Testis (tissue), 2 donors: ENCODE measurements at regions not wholly inside any gene's neighbourhood (a gene's known extent, or its start where the extent isn't known, plus 50 kb on each side); places are given as distances from the start of the nearest gene placed in this dataset.

Experiments
- DNase-seq: peaks from one replicate; pipeline ENCODE4 v3.0.0-alpha.2; 2019
- H3K27ac ChIP-seq, 2 donors: fragments of 200-600 bp; sonication (generic); one replicate each; pipeline ENCODE4 v1.5.1; 2019
- H3K27me3 ChIP-seq: fragments of 200-600 bp; sonication (generic); one replicate; pipeline ENCODE4 v1.5.1; 2019
- H3K36me3 ChIP-seq: fragments of 200-600 bp; sonication (generic); one replicate; pipeline ENCODE4 v1.5.1; 2017; ENCODE audit warnings: low read depth; ENCODE audit errors: missing control alignments
- H3K4me1 ChIP-seq: fragments of 200-600 bp; sonication (generic); one replicate; pipeline ENCODE4 v1.5.1; 2019
- H3K4me3 ChIP-seq, 2 donors: fragments of 200-600 bp; sonication (generic); one replicate each; pipeline ENCODE4 v1.5.1; 2017 to 2019
- H3K9me3 ChIP-seq: fragments of 200-600 bp; sonication (generic); one replicate; pipeline ENCODE4 v1.5.1; 2017
- POLR2A ChIP-seq: fragments of 450-650 bp; IDR thresholded peaks from one replicate; pipeline ENCODE4 v1.6.1; 2017; ENCODE audit warnings: antibody characterized with exemption, mild to moderate bottlenecking, moderate library complexity
- WGBS, 2 donors: methylation state at CpG; one replicate each; pipeline ENCODE4 v1.1.5; 2018; 5-methylcytosine and 5-hydroxymethylcytosine counted together
- intact Hi-C: fragments of 100-400 bp; cut with DNase I; formaldehyde crosslinking; loops from one replicate; pipeline ENCODE4 v1.15.1; 2023; ENCODE audit warnings: low total_unique reads
- TF ChIP-seq, protein P1 (sequence below), 3 experiments: fragments of 450-650 bp in 2 of 3; fragments of 200-600 bp in 1 of 3; sonication (generic) in 1 of 3; IDR thresholded peaks; one replicate each; pipeline ENCODE4 v1.5.1; 2016 to 2019; ENCODE audit warnings: antibody characterized with exemption in 3 of 3, mild to moderate bottlenecking in 2 of 3, moderate library complexity in 1 of 3

DNA sequence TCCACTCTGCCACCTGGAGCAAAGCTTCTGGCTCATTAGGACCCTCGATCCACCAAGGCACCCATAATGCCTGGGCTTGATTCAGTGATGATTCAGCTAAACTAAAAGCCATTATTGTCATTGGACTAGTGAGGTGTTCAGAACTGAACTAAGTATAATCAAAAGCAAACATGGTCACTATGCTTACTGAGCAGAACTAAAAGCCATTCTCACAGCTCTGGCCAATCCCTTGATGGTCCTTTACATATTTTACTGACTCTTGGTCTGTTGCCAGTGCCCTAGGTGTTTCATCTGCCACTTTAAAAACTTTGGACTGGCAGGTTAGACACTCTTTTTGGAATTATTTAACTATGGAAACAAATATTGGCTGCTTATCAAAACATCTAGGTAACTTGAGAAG lies 703.5 kb downstream of the FAT4 start:
- TF ChIP-seq POLR2A, result no peak
- TF ChIP-seq, protein P1, sequence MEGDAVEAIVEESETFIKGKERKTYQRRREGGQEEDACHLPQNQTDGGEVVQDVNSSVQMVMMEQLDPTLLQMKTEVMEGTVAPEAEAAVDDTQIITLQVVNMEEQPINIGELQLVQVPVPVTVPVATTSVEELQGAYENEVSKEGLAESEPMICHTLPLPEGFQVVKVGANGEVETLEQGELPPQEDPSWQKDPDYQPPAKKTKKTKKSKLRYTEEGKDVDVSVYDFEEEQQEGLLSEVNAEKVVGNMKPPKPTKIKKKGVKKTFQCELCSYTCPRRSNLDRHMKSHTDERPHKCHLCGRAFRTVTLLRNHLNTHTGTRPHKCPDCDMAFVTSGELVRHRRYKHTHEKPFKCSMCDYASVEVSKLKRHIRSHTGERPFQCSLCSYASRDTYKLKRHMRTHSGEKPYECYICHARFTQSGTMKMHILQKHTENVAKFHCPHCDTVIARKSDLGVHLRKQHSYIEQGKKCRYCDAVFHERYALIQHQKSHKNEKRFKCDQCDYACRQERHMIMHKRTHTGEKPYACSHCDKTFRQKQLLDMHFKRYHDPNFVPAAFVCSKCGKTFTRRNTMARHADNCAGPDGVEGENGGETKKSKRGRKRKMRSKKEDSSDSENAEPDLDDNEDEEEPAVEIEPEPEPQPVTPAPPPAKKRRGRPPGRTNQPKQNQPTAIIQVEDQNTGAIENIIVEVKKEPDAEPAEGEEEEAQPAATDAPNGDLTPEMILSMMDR (IDR thresholded peaks at IDR 0.05), result no peak
- no peak overlapping the region for H3K27ac ChIP-seq
- intact Hi-C loops, result no loop called here
- no peaks in the 10 kb centered on the region for H3K9me3 ChIP-seq
- no peak for DNase-seq
- H3K36me3 ChIP-seq, result no peaks in the 10 kb centered on the region
- H3K27me3 ChIP-seq, result no peaks in the 10 kb centered on the region
- no peak overlapping the region for H3K4me3 ChIP-seq
- 82 to 85% methylated on average over 1 of the region's 1 CpG for WGBS, 2 donors
- H3K4me1 ChIP-seq, result no peaks in the 10 kb centered on the region

DNA sequence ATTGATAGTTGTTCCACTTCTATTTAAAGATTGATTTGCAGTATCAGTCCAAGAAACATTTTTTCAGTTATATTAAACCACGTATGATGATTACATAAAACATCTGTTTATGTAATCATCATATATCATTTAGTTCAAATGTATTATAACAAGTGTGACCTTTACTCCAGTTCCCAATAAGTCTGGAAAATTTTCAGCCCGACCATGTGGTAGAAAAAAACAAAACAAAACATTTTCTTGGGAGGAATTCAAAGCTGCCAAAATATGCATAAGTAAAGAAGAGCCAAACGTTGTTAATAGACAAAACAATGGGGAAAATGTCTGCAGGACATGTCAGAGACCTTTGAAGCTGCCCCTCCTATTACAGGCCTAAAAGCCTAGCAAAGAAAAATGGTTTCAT lies 709.1 kb downstream of the FAT4 start:
- H3K27ac ChIP-seq, result no peak overlapping the region
- H3K4me1 ChIP-seq, result no peaks in the 10 kb centered on the region
- no peaks in the 10 kb centered on the region for H3K36me3 ChIP-seq
- intact Hi-C loops, result no loop called here
- 47 to 50% methylated on average over 3 of the region's 3 CpGs for WGBS, 2 donors
- DNase-seq, result no peak
- no peak overlapping the region for H3K4me3 ChIP-seq
- TF ChIP-seq, protein P1 (IDR thresholded peaks at IDR 0.05), result no peak
- TF ChIP-seq POLR2A, result no peak
- no peaks in the 10 kb centered on the region for H3K27me3 ChIP-seq
- H3K9me3 ChIP-seq, result no peaks in the 10 kb centered on the region

DNA sequence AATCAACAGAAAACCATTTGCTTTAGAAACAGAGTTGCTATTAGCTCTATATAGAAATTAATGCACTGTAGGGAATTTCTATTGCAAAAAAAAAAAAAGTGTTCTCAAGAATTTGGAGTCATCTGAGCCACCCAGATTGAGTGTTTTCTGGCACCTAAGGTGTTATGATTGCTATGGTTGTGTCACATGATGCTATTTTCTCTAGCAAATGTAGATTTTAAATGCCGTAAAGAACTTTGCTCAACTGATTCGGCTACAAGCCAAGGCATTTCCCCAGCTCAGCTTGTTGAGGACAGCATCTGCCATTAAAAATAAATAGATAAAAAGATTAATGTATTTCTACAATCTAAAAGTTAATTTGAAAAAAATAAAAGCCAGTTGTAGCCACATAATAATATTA lies 712.8 kb downstream of the FAT4 start:
- Histone ChIP-seq H3K27me3 (no peaks in the 10 kb centered on the region), H3K9me3 (no peaks in the 10 kb centered on the region), H3K36me3 (no peaks in the 10 kb centered on the region), H3K27ac (no peak overlapping the region), H3K4me1 (no peaks in the 10 kb centered on the region), H3K4me3 (no peak overlapping the region)
- no peak for DNase-seq
- 41 to 53% methylated on average over 2 of the region's 2 CpGs for WGBS, 2 donors
- no peak for TF ChIP-seq POLR2A
- TF ChIP-seq, protein P1 (IDR thresholded peaks at IDR 0.05), result no peak
- intact Hi-C loops, result no loop called here

DNA sequence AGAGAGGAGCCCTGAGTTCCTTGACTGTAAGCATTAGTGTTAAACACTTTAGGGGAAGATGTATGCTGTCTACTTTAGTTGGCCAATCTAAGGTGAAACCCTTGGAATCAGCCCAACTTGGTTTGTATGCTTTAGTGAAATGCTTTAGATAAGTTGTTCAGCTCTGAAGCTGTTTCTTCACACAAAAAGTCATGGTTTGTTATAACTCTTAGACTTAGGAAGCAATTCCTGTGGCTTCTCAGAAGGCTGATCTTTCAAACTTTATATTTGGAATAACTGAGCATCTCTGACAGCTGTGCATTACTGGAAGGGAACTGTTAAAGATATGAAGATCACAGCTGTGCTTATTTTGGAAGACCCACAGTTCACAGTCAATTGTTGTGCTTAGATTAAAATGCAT lies 714.1 kb downstream of the FAT4 start:
- intact Hi-C loops, result no loop called here
- H3K4me3 ChIP-seq, result no peak overlapping the region
- no peaks in the 10 kb centered on the region for H3K4me1 ChIP-seq
- no peaks in the 10 kb centered on the region for H3K9me3 ChIP-seq
- no peaks in the 10 kb centered on the region for H3K27me3 ChIP-seq
- no peaks in the 10 kb centered on the region for H3K36me3 ChIP-seq
- no peak for DNase-seq
- TF ChIP-seq POLR2A, result no peak
- TF ChIP-seq, protein P1 (IDR thresholded peaks at IDR 0.05), result no peak
- H3K27ac ChIP-seq, result no peak overlapping the region

DNA sequence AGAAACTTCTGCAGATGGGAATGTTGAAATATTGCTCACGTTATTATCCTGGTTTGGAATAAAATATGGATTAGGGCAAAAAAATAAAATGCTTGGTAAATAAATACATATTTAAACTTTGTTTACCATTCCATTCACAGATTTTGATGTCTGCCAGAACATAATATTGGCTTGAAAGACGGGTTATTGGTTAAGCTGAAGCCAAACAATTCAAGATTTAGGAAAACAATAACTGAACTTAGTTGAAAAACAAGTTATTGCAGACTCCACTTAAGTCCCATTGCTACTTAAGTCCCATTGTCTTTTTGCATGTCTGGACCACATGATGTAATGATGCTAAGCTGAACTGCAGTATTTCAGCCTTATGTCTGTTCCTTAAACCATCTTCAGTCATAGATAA lies 722.5 kb downstream of the FAT4 start:
- Histone ChIP-seq H3K36me3 (no peaks in the 10 kb centered on the region), H3K27me3 (no peaks in the 10 kb centered on the region), H3K9me3 (no peaks in the 10 kb centered on the region), H3K27ac (no peak overlapping the region), H3K4me1 (no peaks in the 10 kb centered on the region), H3K4me3 (no peak overlapping the region)
- TF ChIP-seq POLR2A, result no peak
- TF ChIP-seq, protein P1 (IDR thresholded peaks at IDR 0.05), result no peak
- intact Hi-C loops, result no loop called here
- 69 to 85% methylated on average over 2 of the region's 2 CpGs for WGBS, 2 donors
- DNase-seq, result no peak
